HEK293 (cell line): ENCODE measurements at regions not wholly inside any gene's neighbourhood (a gene's known extent, or its start where the extent isn't known, plus 50 kb on each side); places are given as distances from the start of the nearest gene placed in this dataset.

Experiments used
- OVOL3 ChIP-seq: fragments of 450-650 bp; formaldehyde crosslinking; IDR thresholded peaks from 2 replicates; pipeline ENCODE4 v1.5.1; 2016; ENCODE audit warnings: missing biosample characterization, missing genetic modification characterization
- ZNF23 ChIP-seq: fragments of 450-650 bp; formaldehyde crosslinking; IDR thresholded peaks from 2 replicates; pipeline ENCODE4 v1.5.1; 2016; ENCODE audit warnings: missing biosample characterization, missing genetic modification characterization, borderline replicate concordance
- ZNF274 ChIP-seq, 2 experiments: fragments of 200-500 bp in 1 of 2; fragments of 450-650 bp in 1 of 2; sonication (Bioruptor generic) in 1 of 2; formaldehyde crosslinking in 1 of 2; IDR thresholded peaks; 2 replicates each; pipeline versions ENCODE4 v1.5.1 to v1.6.1; 2014 to 2016; ENCODE audit warnings: borderline replicate concordance in 1 of 2, inconsistent platforms in 1 of 2, low read length in 1 of 2, missing biosample characterization in 1 of 2, missing genetic modification characterization in 1 of 2
- TF ChIP-seq, protein P1 (sequence below): fragments of 450-650 bp; formaldehyde crosslinking; IDR thresholded peaks from 2 replicates; pipeline ENCODE4 v1.5.1; 2016; ENCODE audit warnings: missing biosample characterization, missing genetic modification characterization

GRCh38 chr17:70013911-70014310, 61.1 kb upstream of the KCNJ16 start:
- TF ChIP-seq ZNF23 (tag by site-specific recombination) (no peak), OVOL3 (tag by site-specific recombination) (no peak), ZNF274 (IDR thresholded peaks at IDR 0.05; ENCODE audit: low read length) (no peak), ZNF274 (tag by site-specific recombination; IDR thresholded peaks at IDR 0.05; ENCODE audit: borderline replicate concordance) (no peak)
- TF ChIP-seq, protein P1, sequence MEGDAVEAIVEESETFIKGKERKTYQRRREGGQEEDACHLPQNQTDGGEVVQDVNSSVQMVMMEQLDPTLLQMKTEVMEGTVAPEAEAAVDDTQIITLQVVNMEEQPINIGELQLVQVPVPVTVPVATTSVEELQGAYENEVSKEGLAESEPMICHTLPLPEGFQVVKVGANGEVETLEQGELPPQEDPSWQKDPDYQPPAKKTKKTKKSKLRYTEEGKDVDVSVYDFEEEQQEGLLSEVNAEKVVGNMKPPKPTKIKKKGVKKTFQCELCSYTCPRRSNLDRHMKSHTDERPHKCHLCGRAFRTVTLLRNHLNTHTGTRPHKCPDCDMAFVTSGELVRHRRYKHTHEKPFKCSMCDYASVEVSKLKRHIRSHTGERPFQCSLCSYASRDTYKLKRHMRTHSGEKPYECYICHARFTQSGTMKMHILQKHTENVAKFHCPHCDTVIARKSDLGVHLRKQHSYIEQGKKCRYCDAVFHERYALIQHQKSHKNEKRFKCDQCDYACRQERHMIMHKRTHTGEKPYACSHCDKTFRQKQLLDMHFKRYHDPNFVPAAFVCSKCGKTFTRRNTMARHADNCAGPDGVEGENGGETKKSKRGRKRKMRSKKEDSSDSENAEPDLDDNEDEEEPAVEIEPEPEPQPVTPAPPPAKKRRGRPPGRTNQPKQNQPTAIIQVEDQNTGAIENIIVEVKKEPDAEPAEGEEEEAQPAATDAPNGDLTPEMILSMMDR = no peak
